AG09319 (cell line): ENCODE measurements at regions not wholly inside any gene's neighbourhood (a gene's known extent, or its start where the extent isn't known, plus 50 kb on each side); places are given as distances from the start of the nearest gene placed in this dataset.

Experiments
- DNase-seq: peaks from one replicate; pipeline ENCODE4 v3.0.0-alpha.2; 2010; ENCODE audit warnings: low read depth; ENCODE audit errors: extremely low read depth
- CTCF ChIP-seq: IDR thresholded peaks from 2 replicates; pipeline ENCODE4 v1.5.1; 2011; ENCODE audit warnings: low read depth, mild to moderate bottlenecking, inconsistent platforms, low read length, moderate library complexity

DNA sequence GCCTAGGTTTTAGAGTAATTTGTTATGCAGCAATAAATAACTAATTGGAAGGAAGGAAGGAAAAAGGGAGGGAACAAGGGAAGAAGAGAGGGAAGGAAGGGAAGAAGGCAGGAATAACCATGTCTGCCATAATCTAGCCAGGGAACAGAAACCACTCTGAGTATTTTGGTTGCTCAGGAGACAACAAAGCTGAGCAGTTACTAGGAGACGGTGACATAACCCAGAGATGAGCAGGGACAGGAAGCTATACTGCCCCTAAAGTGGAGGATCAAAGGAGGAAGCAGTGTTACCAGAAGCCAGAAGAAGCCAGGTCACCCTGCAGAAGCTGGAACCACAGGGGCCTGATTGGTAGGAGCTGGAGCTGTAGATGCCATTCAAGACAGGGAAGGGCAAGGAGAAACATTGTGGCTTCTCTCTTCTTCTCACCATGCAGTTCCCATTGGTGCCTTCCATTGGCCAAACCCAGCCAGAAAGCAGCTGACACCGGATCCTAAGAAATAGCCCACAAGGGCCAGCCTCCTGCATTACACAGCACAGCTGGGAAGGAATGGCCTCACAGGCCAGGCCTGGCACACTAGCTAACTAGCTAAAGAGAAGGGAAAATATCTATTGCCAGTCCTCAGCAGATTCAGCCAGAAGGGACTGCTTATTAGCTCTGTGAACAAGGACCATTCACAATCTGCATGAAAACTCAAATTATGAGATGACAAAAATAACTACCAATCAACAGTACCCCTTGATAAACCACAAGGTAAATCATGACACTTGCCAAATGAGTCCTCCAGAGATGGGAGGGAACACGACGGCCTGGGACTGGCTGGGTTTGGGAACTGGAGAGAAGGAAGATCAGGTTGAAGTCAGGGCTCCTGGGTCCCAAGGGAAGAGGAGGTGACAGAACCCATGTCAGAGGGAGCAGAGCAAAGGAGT lies 184.5 kb upstream of the NFE2L3 start:
- no peak for DNase-seq
- TF ChIP-seq CTCF, result no peak

DNA sequence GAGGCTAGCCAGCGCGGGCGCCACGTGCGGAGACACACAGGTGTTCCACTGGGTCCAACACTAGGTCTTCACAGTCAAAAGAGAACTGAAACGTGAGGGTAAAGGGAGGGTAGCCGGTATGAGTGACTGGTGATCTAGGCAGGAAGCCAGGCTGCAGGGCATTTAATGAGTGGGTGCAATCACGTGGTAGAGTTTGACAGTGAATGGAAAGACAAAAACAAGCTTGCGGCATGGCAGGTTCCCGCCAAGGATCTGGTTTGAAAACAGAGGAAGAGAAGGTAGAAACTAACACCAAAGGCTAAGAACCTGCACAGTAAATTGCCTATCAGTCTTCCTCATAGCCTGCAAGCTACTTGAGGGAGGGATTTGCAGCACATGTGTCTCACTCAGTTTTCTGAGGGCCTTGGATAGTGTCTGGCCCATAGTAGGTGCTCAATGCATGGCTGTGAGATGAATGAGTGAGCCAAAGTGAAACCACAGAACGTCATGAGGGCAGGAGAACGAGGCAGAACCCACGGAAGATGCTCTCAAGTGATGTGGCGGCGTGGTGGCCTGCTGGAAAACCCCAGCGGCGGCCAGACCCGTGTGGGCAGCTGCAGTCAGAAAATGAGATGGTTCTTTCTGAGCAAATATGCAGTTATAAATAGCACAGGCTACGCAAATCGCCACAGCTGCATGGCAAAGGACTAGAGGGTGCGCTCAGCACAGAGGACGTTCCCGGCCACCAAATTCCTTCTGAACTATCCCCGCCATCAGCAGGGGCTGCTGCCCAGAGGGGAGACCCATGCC lies 183.6 kb upstream of the NFE2L3 start:
- no peak for TF ChIP-seq CTCF
- no peak for DNase-seq

DNA sequence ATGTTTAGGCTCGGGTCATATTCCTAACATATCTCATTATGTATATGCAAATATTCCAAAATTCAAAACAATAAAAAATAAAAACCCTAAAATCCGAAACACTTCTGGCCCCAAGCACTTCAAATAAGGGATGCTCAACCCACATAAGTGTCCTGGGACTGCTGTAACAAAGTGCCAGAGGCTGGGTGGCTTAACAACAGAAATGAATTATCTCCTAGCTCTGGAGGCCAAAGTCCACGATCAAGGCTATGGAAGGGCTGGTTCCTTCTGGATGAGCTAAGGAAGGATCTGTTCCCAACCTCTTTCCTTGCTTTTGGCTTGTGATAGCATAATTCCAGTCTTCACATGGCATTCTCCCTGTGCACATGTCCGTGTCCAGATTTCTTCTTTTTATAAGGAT lies 181.6 kb upstream of the NFE2L3 start:
- no peak for DNase-seq
- no peak for TF ChIP-seq CTCF

DNA sequence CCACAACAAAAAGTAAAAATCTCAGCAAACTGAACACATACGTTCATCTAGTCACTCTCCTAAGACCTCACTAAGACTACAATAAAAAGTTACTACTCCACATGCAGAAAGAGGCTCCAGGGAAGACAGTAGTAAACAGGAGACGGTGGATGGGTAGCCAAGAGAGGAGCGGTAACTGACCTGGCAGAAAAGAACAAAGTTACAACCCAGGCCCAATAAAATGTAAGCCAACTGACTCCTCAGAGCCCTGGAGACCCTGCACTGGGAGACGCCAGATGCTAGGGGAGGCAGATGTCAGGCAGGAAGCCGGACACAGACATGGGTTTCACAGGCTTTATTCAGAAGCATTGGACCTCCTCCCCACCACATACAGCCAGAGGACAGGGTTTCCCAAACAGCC lies 181.1 kb upstream of the NFE2L3 start:
- no peak for TF ChIP-seq CTCF
- no peak for DNase-seq

DNA sequence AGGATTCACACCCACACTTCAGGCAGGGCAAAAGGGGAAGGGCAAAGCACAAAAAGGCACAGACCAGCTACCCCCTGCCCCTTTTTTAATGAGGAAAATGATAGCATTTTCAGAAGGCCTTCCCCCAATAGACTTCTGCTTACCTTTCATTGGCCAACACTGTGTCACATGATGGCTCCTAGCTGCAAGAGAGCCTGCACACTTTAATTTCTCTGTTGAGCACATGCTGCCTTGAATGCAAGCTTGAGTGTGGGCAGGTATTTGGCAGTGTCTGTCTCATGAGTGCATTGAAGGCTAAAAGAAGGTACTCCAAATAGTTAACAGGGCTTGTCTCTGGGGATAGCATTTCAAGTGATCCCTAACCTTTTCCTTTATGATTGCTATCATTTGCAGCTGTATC lies 175.4 kb upstream of the NFE2L3 start:
- no peak for DNase-seq
- no peak for TF ChIP-seq CTCF

GRCh38 chr7:25978466-25978865 lies 173.5 kb upstream of the NFE2L3 start:
- no peak for DNase-seq
- no peak for TF ChIP-seq CTCF

DNA sequence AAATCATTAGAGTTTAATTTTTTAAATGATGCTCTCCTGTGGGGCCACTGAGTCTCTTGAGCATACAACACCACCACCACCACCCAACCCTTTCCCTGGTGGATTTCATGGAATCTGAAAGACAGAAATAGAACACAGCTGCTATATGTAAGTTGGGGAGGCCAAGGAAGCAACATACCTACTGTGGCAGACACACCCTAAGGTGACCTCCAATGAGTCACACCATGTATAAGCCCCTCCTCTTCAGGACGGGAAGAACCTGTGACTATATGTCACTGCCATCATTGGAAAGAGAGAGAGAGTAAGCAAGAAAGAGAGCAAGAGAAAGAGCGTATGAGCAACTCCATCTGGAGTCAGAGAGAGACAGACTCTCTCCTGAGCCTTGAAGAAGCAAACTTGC lies 172.4 kb upstream of the NFE2L3 start:
- TF ChIP-seq CTCF, result no peak
- no peak for DNase-seq
